Fibroblast of lung (primary cell): ENCODE measurements at regions not wholly inside any gene's neighbourhood (a gene's known extent, or its start where the extent isn't known, plus 50 kb on each side); places are given as distances from the start of the nearest gene placed in this dataset.

Experiments used
- CTCF ChIP-seq, 2 donors: IDR thresholded peaks in 1 of 2; conservative IDR thresholded peaks in 1 of 2; 1 replicate in 1 of 2; 2 replicates in 1 of 2; pipeline ENCODE4 v1.5.1; 2011 to 2012; ENCODE audit warnings: low read length in 2 of 2, control low read depth in 1 of 2, inconsistent platforms in 1 of 2, low read depth in 1 of 2, mild to moderate bottlenecking in 1 of 2
- EZH2 ChIP-seq: IDR thresholded peaks from 2 replicates; pipeline ENCODE4 v1.5.1; 2012; ENCODE audit warnings: low read length, control low read depth, mild to moderate bottlenecking; ENCODE audit errors: missing control alignments

DNA sequence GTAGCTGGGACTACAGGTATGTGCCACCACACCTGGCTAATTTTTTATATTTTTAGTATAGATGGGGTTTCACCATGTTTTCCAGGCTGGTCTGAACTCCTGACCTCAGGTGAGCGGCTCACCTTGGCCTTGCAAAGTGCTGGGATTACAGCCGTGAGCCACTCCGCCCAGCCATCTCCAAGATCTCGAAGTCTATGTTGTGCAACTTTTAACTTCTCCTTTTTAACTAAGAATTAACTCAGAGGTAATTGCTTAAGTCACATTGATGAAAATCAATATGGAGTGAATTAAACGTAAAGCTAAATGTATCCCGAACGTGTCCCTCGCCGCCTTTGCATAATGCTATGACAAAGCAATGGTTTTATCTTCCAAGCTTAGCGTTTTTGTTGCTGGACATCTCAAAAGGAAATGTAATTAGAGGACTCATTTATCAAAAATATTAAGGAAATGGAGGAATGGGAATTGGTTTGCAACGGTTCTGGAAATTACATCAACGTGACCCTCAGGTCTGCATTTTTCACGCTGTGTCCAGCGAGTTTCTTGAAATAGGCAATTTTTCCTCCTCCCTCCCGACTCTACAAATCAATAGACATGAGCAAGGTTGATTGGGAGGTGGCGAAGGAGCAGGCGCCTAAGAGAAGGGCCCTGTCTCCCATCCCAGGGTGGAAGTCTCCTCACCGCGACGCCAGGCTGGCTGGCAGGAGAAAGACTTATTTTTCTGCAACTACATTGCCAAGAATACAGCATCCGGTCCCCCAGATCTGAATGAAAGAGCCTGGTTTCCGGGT, 89.8 kb downstream of the TMEM130 start:
- TF ChIP-seq CTCF (conservative IDR thresholded peaks at IDR 0.05 in 1 of 2, IDR thresholded peaks at IDR 0.05 in 1 of 2; ENCODE audit: low read depth in 1 of 2, low read length in 2 of 2) (no peak), EZH2 (no peak)
